Left lung (tissue), 4 donors: ENCODE measurements at regions not wholly inside any gene's neighbourhood (a gene's known extent, or its start where the extent isn't known, plus 50 kb on each side); places are given as distances from the start of the nearest gene placed in this dataset.
"Not testable (repeated sequence)": the region's sequence is repeated elsewhere in the genome, so short reads cannot be mapped to it uniquely, and the experiment has no call there.

Experiments used
- ATAC-seq: fragments of 200-7000 bp; cut with Tn5 transposase; one replicate; pipeline ENCODE4 v1.9.1; 2020; ENCODE audit warnings: moderate library complexity
- DNase-seq, 4 donors: peaks; one replicate each; pipeline ENCODE4 v3.0.0-alpha.2; 2013 to 2020
- H3K27ac ChIP-seq, 2 donors: fragments of 200-600 bp; sonication (generic) in 1 of 2; one replicate each; pipeline versions ENCODE4 v1.5.0 to v1.8.0; 2020 to 2021
- H3K27me3 ChIP-seq, 2 donors: fragments of 200-600 bp; sonication (generic) in 1 of 2; one replicate each; pipeline versions ENCODE4 v1.5.0 to v1.8.0; 2020 to 2021
- H3K36me3 ChIP-seq, 2 donors: fragments of 200-600 bp; sonication (generic) in 1 of 2; one replicate each; pipeline versions ENCODE4 v1.5.0 to v1.8.0; 2020 to 2021
- H3K4me1 ChIP-seq, 2 donors: fragments of 200-600 bp; one replicate each; pipeline ENCODE4 v1.8.0; 2021
- H3K4me3 ChIP-seq, 2 donors: fragments of 200-600 bp; sonication (generic) in 1 of 2; one replicate each; pipeline versions ENCODE4 v1.5.0 to v1.8.0; 2020 to 2021; ENCODE audit warnings: mild to moderate bottlenecking in 1 of 2
- H3K9me3 ChIP-seq, 2 donors: fragments of 200-600 bp; sonication (generic) in 1 of 2; one replicate each; pipeline versions ENCODE4 v1.5.0 to v1.8.0; 2020 to 2021
- CTCF ChIP-seq, 2 donors: fragments of 200-600 bp; sonication (generic) in 1 of 2; IDR thresholded peaks; one replicate each; pipeline versions ENCODE4 v1.5.0 to v1.8.0; 2021; ENCODE audit warnings: antibody characterized with exemption in 2 of 2
- intact Hi-C, 2 donors: fragments of 100-400 bp; cut with DNase I; formaldehyde crosslinking; loops; one replicate each; pipeline versions ENCODE4 v1.11.2 to v1.14.2; 2022
- donor health status: DM: no; HTN: yes; CAD: no.
- donor health status: DM: no; HTN: no; CAD: no.

GRCh38 chr10:125520968-125521367, 162.0 kb downstream of the TEX36 start:
- ATAC-seq (no peak), DNase-seq (no peak)
- no peaks in the 10 kb centered on the region for H3K4me1 ChIP-seq
- H3K4me3 ChIP-seq: no peak overlapping the region
- peaks cover 0 to 2% of the 10 kb centered on the region in 2 donors for H3K9me3 ChIP-seq
- no peaks in the 10 kb centered on the region for H3K27me3 ChIP-seq
- TF ChIP-seq CTCF (IDR thresholded peaks at IDR 0.05): no peak
- H3K36me3 ChIP-seq: no peaks in the 10 kb centered on the region
- intact Hi-C loops: no loop called here
- no peak overlapping the region for H3K27ac ChIP-seq

- DNase-seq, H3K36me3 ChIP-seq, H3K4me3 ChIP-seq, H3K27ac ChIP-seq, H3K4me1 ChIP-seq, ATAC-seq, H3K9me3 ChIP-seq, intact Hi-C loops, H3K27me3 ChIP-seq: not testable (repeated sequence)
Observed at GRCh38 chr10:125518397-125518796, 164.6 kb downstream of the TEX36 start.

GRCh38 chr10:125515571-125515970, 167.4 kb downstream of the TEX36 start:
- DNase-seq (no peak), ATAC-seq (no peak)
- Histone ChIP-seq H3K4me3 (no peak overlapping the region), H3K36me3 (no peaks in the 10 kb centered on the region), H3K27me3 (no peaks in the 10 kb centered on the region), H3K9me3 (peaks cover 0 to 2% of the 10 kb centered on the region in 2 donors), H3K4me1 (no peaks in the 10 kb centered on the region), H3K27ac (no peak overlapping the region)
- intact Hi-C loops: no loop called here
- TF ChIP-seq CTCF (IDR thresholded peaks at IDR 0.05): no peak

GRCh38 chr10:125514206-125515162, 168.5 kb downstream of the TEX36 start:
- Histone ChIP-seq H3K36me3 (no peaks in the 10 kb centered on the region), H3K9me3 (peaks cover 0 to 2% of the 10 kb centered on the region in 2 donors), H3K4me3 (no peak overlapping the region), H3K4me1 (no peaks in the 10 kb centered on the region), H3K27me3 (no peaks in the 10 kb centered on the region), H3K27ac (no peak overlapping the region)
- intact Hi-C loops: no loop called here
- ATAC-seq (no peak), DNase-seq (no peak)
- no peak for TF ChIP-seq CTCF (IDR thresholded peaks at IDR 0.05)

GRCh38 chr10:125513429-125514182, 169.4 kb downstream of the TEX36 start:
- Histone ChIP-seq H3K27me3 (no peaks in the 10 kb centered on the region), H3K27ac (no peak overlapping the region), H3K9me3 (peaks cover 0 to 2% of the 10 kb centered on the region in 2 donors), H3K4me3 (no peak overlapping the region), H3K4me1 (no peaks in the 10 kb centered on the region), H3K36me3 (no peaks in the 10 kb centered on the region)
- no peak for TF ChIP-seq CTCF (IDR thresholded peaks at IDR 0.05)
- ATAC-seq (no peak), DNase-seq (no peak)
- intact Hi-C loops: no loop called here
